Lower leg skin (tissue), 3 donors: ENCODE measurements at regions not wholly inside any gene's neighbourhood (a gene's known extent, or its start where the extent isn't known, plus 50 kb on each side); places are given as distances from the start of the nearest gene placed in this dataset.

Experiments used
- CTCF ChIP-seq, 3 donors: fragments of 450-650 bp; IDR thresholded peaks; one replicate each; pipeline ENCODE4 v1.5.1; 2016; ENCODE audit warnings: antibody characterized with exemption in 3 of 3, mild to moderate bottlenecking in 3 of 3, moderate library complexity in 2 of 3
- POLR2A ChIP-seq, 2 donors: fragments of 450-650 bp; IDR thresholded peaks; one replicate each; pipeline ENCODE4 v1.6.1; 2016 to 2017; ENCODE audit warnings: antibody characterized with exemption in 2 of 2, mild to moderate bottlenecking in 1 of 2, moderate library complexity in 1 of 2

GRCh38 chrX:113977887-113978286 is 606.0 kb upstream of the HTR2C start:
- TF ChIP-seq CTCF (IDR thresholded peaks at IDR 0.05), result no peak
- TF ChIP-seq POLR2A (IDR thresholded peaks at IDR 0.05), result no peak
